ENCODE measurements at regions not wholly inside any gene's neighbourhood (a gene's known extent, or its start where the extent isn't known, plus 50 kb on each side); places are given as distances from the start of the nearest gene placed in this dataset.

DNA sequence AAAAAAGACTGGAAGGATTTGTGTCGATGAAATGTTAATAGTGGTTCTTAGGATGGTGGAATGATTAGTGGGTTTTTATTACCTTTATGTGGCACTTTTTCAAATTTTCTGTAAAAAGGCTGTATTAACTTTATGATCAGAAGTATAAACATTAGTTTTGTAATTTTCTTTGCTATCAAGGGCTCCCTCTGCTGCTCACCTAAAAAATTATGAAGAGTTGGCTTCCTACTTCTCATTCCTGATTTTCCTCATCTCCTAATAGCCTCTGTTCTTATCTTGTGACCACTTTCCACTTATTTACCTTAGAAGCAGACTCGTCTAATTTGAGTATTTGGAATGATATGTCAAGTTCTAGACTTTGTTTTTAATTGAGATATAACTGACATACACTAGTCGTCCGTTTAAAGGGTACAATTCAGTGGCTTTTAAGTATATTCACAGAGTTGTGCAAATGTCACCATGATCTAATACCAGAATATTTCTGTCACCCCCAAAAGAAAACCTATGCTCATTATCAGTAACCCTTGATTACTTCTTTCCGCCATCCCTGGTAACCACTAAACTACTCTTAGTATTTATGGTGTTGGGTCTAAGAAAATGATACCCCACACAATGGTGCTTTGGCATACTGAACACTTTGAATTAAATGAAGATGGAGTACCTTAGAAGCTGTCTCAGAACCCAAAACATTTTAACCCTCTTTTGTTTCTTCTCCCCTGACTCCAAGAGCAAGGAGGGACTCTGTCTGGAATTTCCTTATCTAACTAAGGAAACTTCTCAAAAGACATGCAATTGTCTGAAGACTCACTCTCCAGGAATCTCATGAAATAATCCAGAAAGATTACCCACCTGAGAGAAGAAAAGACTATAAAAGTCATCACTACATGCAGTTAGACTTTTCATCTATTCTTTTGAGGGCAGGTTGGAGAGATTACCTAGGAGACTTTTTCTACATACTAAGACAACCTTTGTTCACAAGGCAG, 311.3 kb downstream of the DLEU7 start:
- TF ChIP-seq, protein P1, sequence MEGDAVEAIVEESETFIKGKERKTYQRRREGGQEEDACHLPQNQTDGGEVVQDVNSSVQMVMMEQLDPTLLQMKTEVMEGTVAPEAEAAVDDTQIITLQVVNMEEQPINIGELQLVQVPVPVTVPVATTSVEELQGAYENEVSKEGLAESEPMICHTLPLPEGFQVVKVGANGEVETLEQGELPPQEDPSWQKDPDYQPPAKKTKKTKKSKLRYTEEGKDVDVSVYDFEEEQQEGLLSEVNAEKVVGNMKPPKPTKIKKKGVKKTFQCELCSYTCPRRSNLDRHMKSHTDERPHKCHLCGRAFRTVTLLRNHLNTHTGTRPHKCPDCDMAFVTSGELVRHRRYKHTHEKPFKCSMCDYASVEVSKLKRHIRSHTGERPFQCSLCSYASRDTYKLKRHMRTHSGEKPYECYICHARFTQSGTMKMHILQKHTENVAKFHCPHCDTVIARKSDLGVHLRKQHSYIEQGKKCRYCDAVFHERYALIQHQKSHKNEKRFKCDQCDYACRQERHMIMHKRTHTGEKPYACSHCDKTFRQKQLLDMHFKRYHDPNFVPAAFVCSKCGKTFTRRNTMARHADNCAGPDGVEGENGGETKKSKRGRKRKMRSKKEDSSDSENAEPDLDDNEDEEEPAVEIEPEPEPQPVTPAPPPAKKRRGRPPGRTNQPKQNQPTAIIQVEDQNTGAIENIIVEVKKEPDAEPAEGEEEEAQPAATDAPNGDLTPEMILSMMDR (IDR thresholded peaks at IDR 0.05; ENCODE audit: control extremely low read depth, extremely low read depth): peak; percentile 44
- ATAC-seq (ENCODE audit: insufficient read depth, low FRiP score) (no peak), DNase-seq (peak in 2 of 3 donors; percentile 50 to 66)
- 66 to 81% methylated on average over 5 of the region's 5 CpGs for WGBS, 2 donors
- Histone ChIP-seq H3K27ac (ENCODE audit: low read depth in 1 of 2, low read length in 1 of 2) (no peak overlapping the region), H3K9me3 (ENCODE audit: control insufficient read depth in 4 of 4, insufficient read depth in 3 of 4, low read length in 3 of 4) (peaks cover 0 to 5% (median 4%) of the 10 kb centered on the region in 4 donors), H3K36me3 (ENCODE audit: control insufficient read depth in 4 of 4, insufficient read depth in 4 of 4, low read length in 4 of 4) (peaks cover 0 to 2% (median 0%) of the 10 kb centered on the region in 4 donors), H3K9ac (ENCODE audit: insufficient read depth in 1 of 2, low read length in 2 of 2) (no peak overlapping the region), H3K27me3 (ENCODE audit: control insufficient read depth in 3 of 3, insufficient read depth in 3 of 3, low read length in 2 of 3) (no peaks in the 10 kb centered on the region), H3K4me3 (no peak overlapping the region), H3K4me1 (ENCODE audit: control insufficient read depth in 5 of 5, insufficient read depth in 5 of 5, low read length in 5 of 5) (peaks cover 2 to 11% (median 6%) of the 10 kb centered on the region in 5 donors)

DNA sequence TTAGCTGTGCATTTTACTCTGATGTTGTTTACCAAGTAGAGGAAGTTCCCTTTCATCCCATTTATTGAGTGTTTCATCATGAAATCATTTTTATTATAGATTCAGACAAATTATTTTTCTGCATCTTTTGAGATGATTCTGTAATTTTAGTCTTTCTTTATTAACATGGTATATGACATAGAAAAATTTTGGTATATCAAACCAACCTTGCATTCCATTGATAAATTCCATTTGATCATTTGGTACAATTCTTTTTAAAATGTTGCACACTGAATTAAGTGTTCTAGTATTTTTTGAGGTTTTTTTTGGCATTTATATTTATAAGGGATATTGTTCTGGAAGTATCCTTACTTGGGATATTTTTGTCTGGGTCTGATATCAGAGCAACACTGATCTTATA, 308.4 kb downstream of the DLEU7 start:
- TF ChIP-seq, protein P1 (IDR thresholded peaks at IDR 0.05; ENCODE audit: control extremely low read depth, extremely low read depth): no peak
- H3K9ac ChIP-seq (ENCODE audit: insufficient read depth in 1 of 2, low read length in 2 of 2): no peak overlapping the region
- H3K27ac ChIP-seq (ENCODE audit: low read depth in 1 of 2, low read length in 1 of 2): no peak overlapping the region
- H3K9me3 ChIP-seq (ENCODE audit: control insufficient read depth in 4 of 4, insufficient read depth in 3 of 4, low read length in 3 of 4): peaks cover 0 to 8% (median 5%) of the 10 kb centered on the region in 4 donors
- ATAC-seq (ENCODE audit: insufficient read depth, low FRiP score) (no peak), DNase-seq (no peak)
- H3K4me3 ChIP-seq: no peak overlapping the region
- no peaks in the 10 kb centered on the region for H3K27me3 ChIP-seq (ENCODE audit: control insufficient read depth in 3 of 3, insufficient read depth in 3 of 3, low read length in 2 of 3)
- peaks cover 0 to 2% (median 0%) of the 10 kb centered on the region in 4 donors for H3K36me3 ChIP-seq (ENCODE audit: control insufficient read depth in 4 of 4, insufficient read depth in 4 of 4, low read length in 4 of 4)
- peaks cover 0 to 3% (median 0%) of the 10 kb centered on the region in 5 donors for H3K4me1 ChIP-seq (ENCODE audit: control insufficient read depth in 5 of 5, insufficient read depth in 5 of 5, low read length in 5 of 5)

DNA sequence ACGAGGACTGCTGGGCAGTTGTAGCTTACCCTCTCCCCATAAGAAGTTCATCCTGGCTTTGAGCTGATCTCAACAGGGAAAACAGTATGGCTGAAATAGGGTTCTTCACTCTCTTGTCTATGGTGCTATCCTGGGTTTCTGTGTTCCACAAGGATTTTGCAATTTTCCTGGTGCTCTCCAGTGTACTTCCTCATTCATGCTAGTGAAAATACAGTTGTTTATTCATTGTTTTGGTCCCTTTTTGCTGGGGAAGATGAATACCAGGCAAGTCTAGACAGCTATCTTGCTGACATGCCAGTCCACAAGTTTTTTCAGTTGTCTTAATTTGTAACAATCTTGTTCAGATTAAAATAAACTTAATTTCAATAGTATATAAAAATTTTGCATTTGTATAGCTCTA, 306.5 kb downstream of the DLEU7 start:
- TF ChIP-seq, protein P1 (IDR thresholded peaks at IDR 0.05; ENCODE audit: control extremely low read depth, extremely low read depth): no peak
- 93% methylated on average over 1 of the region's 1 CpG for WGBS, 2 donors
- peaks cover 0 to 8% (median 5%) of the 10 kb centered on the region in 4 donors for H3K9me3 ChIP-seq (ENCODE audit: control insufficient read depth in 4 of 4, insufficient read depth in 3 of 4, low read length in 3 of 4)
- peaks cover 0 to 2% (median 0%) of the 10 kb centered on the region in 4 donors for H3K36me3 ChIP-seq (ENCODE audit: control insufficient read depth in 4 of 4, insufficient read depth in 4 of 4, low read length in 4 of 4)
- peaks cover 0 to 6% (median 0%) of the 10 kb centered on the region in 5 donors for H3K4me1 ChIP-seq (ENCODE audit: control insufficient read depth in 5 of 5, insufficient read depth in 5 of 5, low read length in 5 of 5)
- no peak for DNase-seq
- H3K27me3 ChIP-seq (ENCODE audit: control insufficient read depth in 3 of 3, insufficient read depth in 3 of 3, low read length in 2 of 3): no peaks in the 10 kb centered on the region
- no peak overlapping the region for H3K4me3 ChIP-seq
- H3K27ac ChIP-seq (ENCODE audit: low read depth in 1 of 2, low read length in 1 of 2): no peak overlapping the region
- no peak overlapping the region for H3K9ac ChIP-seq (ENCODE audit: insufficient read depth in 1 of 2, low read length in 2 of 2)
- ATAC-seq (ENCODE audit: insufficient read depth, low FRiP score): no peak

All from lung (tissue), 11 donors.